Activated naive CD8-positive, alpha-beta T cell treated with anti-CD3 and anti-CD28 coated beads, Interleukin-2, amount 10 ng/mL, durations not matched to agents 7 days and 5 days (primary cell): ENCODE measurements at regions not wholly inside any gene's neighbourhood (a gene's known extent, or its start where the extent isn't known, plus 50 kb on each side); places are given as distances from the start of the nearest gene placed in this dataset.

Source experiments
- ATAC-seq: fragments of 150-1000 bp; cut with Tn5 transposase; one replicate; pipeline ENCODE4 v1.10.0; 2021; ENCODE audit warnings: low read depth, moderate library complexity
- POLR2A ChIA-PET: fragments of 350-600 bp; sonication (Branson Sonifier 250); formaldehyde crosslinking; loops from one replicate; lab custom pipeline; 2021; ENCODE audit warnings: antibody characterized with exemption; lab: Charles Lee
- DNase-seq: peaks from one replicate; pipeline ENCODE4 v3.0.0; 2021
- H3K27ac Mint-ChIP-seq: one replicate; pipeline ENCODE4 v1.8.0; 2022; ENCODE audit warnings: mild to moderate bottlenecking, mixed read lengths
- H3K27me3 Mint-ChIP-seq: one replicate; pipeline ENCODE4 v1.8.0; 2022; ENCODE audit warnings: mild to moderate bottlenecking, moderate library complexity, mixed read lengths
- H3K36me3 Mint-ChIP-seq: one replicate; pipeline ENCODE4 v1.8.0; 2021; ENCODE audit warnings: mild to moderate bottlenecking, mixed read lengths
- H3K4me1 Mint-ChIP-seq: one replicate; pipeline ENCODE4 v1.8.0; 2021; ENCODE audit warnings: mixed read lengths
- H3K4me3 Mint-ChIP-seq: one replicate; pipeline ENCODE4 v1.8.0; 2022; ENCODE audit warnings: mild to moderate bottlenecking, moderate library complexity, mixed read lengths
- H3K9me3 Mint-ChIP-seq: one replicate; pipeline ENCODE4 v1.8.0; 2021; ENCODE audit warnings: mixed read lengths

DNA sequence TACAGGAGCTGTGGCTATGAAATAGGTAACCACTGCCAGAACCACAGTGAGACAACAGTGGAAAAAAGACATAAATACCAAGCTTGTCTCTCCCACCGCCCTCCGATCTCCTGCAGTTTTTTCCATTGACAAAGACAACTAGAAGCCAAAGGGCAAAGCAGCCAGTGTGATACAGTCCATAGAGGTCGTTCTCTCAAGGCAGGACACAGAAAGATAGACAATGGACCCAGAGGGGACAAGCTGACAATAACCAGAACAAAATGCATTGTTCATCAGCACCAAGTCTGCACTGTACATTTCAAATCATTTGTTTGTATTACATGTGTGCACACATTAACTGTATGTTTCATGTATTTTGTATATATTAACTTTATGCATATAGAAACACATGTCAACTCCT, 233.0 kb upstream of the NOL4 start:
- no peak overlapping the region for H3K27ac Mint-ChIP-seq
- no peaks in the 10 kb centered on the region for H3K4me1 Mint-ChIP-seq
- peaks cover 6% of the 10 kb centered on the region for H3K9me3 Mint-ChIP-seq
- POLR2A ChIA-PET: no interaction called here
- ATAC-seq (no peak), DNase-seq (no peak)
- H3K4me3 Mint-ChIP-seq: no peak overlapping the region
- no peaks in the 10 kb centered on the region for H3K27me3 Mint-ChIP-seq
- H3K36me3 Mint-ChIP-seq: no peaks in the 10 kb centered on the region

DNA sequence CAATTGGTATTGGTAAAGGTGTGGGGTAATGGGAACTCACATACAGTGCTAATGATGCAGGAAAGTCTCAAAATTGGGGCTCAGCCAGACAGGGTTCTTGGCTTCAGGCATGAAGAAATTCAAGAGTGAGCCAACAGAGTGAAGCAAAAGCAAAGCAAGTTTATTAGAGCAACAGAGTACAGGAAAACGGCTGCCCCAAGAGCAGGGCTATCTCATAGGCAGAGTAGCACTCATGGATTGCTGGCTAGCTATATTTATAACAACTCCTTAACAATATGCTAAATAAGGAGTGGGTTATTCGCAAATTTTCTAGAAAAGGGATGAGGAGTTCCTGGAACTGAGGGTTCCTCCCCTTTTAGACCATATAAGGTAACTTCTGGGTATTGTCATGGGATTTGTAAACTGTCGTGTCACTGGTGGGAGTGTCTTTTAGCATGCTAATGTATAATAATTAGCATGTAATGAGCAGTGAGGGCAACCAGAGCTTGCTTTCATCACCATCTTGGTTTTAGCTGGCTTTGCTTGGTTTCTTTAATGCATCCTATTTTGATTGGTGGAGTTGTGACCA, 233.8 kb upstream of the NOL4 start:
- no peaks in the 10 kb centered on the region for H3K36me3 Mint-ChIP-seq
- no peaks in the 10 kb centered on the region for H3K27me3 Mint-ChIP-seq
- H3K27ac Mint-ChIP-seq: no peak overlapping the region
- no peak overlapping the region for H3K4me3 Mint-ChIP-seq
- H3K9me3 Mint-ChIP-seq: peaks cover 5% of the 10 kb centered on the region
- ATAC-seq (no peak), DNase-seq (no peak)
- POLR2A ChIA-PET: no interaction called here
- no peaks in the 10 kb centered on the region for H3K4me1 Mint-ChIP-seq

DNA sequence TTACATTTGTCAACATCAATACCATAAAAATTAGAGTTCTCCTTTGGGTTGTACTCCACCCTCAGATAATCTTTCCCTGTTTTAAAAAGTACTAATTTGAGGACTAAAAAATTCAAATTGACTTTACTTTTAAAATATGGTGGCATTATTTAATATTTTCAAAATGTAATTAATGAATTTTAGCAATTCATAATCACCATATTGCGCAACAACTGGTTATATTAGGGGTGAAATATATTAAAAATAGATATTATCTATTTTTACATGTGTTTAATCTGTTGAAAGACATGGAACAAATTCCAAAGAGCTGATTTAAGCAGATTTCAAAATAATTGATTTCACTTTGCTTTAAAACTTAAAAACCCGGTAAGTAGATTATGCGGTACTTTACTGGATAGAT, 236.6 kb upstream of the NOL4 start:
- Mint-ChIP-seq H3K27ac (no peak overlapping the region), H3K9me3 (no peaks in the 10 kb centered on the region), H3K27me3 (no peaks in the 10 kb centered on the region), H3K4me3 (no peak overlapping the region), H3K36me3 (no peaks in the 10 kb centered on the region), H3K4me1 (no peaks in the 10 kb centered on the region)
- POLR2A ChIA-PET: no interaction called here
- DNase-seq (no peak), ATAC-seq (no peak)

DNA sequence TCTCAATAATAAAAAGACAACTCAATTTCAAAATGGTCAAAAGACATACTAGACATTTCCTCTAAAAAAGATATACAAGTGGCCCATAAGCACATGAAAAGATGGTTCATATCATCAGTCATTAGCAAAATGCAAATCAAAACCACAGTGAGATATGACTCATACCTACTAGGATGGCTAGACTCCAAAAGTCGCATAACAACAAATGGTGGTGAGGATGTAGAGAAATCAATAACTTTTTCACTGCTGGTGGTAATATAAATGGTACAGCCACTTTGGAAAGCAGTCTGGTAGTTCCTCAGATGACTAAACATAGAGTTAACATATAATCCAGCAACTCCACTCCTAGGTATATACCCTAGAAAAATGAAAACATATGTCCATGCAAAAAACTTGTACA, 242.3 kb upstream of the NOL4 start:
- Mint-ChIP-seq H3K4me3 (no peak overlapping the region), H3K27ac (no peak overlapping the region), H3K36me3 (no peaks in the 10 kb centered on the region), H3K4me1 (no peaks in the 10 kb centered on the region), H3K27me3 (no peaks in the 10 kb centered on the region), H3K9me3 (no peaks in the 10 kb centered on the region)
- ATAC-seq: no peak
- POLR2A ChIA-PET: no interaction called here
- DNase-seq: no peak

DNA sequence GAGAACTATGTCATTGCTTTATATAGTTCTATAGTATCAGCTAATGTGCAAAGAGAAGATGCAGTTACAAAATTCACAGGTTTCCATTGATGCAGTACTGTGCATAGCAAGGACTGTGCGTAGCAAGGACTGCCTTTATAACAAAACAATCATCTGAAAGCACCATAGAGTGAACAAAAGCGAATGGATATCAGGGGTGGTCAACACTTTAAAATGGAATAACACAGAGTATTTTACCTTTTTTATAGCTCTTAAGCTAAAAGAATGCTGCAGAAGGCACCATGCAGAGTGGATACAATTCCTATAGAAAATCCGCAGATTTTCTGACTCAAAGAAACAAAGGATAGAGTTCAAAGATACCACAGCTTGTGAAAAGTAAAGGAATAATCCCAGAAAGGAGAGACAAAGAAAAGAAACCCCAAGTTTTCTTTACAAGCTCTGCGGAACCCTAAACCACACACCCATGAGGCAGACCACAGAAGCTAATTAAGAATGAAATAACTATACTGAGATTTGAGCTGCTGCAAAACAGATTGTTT, 229.9 kb upstream of the DTNA start:
- no peaks in the 10 kb centered on the region for H3K36me3 Mint-ChIP-seq

DNA sequence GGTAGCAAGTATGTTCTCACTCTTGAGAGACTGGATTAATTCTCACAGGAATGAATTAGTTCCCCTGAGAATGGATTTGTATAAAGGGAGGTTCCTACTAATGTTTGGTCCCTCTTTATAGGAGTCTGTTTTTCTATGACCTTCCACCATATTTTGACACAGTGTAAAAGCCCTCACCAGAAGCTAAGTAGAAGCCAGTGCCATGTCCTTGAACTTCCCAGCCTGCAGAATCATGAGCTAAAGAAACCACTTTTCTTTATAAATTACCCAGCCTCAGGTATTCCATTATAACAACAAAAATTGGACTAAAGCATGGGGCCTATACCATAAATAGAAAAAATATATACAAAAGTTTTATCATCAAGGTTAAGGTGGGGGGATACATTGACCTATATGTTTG, 227.9 kb upstream of the DTNA start:
- H3K4me3 Mint-ChIP-seq: no peak overlapping the region
- ATAC-seq (no peak), DNase-seq (no peak)
- H3K27me3 Mint-ChIP-seq: no peaks in the 10 kb centered on the region
- no peak overlapping the region for H3K27ac Mint-ChIP-seq
- POLR2A ChIA-PET: no interaction called here
- H3K36me3 Mint-ChIP-seq: no peaks in the 10 kb centered on the region
- H3K4me1 Mint-ChIP-seq: no peaks in the 10 kb centered on the region
- peaks cover 1% of the 10 kb centered on the region for H3K9me3 Mint-ChIP-seq

More for the DNA sequence above, 229.9 kb upstream of the DTNA start:
- H3K4me3 Mint-ChIP-seq: no peak overlapping the region
- peaks cover 1% of the 10 kb centered on the region for H3K9me3 Mint-ChIP-seq
- ATAC-seq (no peak), DNase-seq (no peak)
- no peak overlapping the region for H3K27ac Mint-ChIP-seq
- POLR2A ChIA-PET: no interaction called here
- H3K4me1 Mint-ChIP-seq: no peaks in the 10 kb centered on the region
- H3K27me3 Mint-ChIP-seq: no peaks in the 10 kb centered on the region

DNA sequence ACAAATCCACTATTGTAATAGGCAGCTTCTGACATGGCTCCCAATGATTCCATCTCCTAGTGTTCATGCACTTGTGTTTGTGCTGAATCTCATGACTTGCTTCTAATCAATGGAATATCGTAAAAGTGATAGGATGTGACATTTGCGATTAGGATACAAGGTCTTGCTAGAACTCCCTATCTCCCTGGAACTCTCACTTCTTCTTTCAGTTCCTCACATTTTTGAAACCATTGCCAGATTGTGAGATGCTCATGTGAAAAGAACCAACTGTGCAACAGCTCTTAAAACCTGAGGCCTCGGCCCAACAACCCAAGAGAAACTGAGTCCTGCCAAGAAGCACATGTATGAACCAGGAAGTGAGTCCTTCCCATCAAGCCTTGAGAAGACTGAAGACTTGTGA, 226.9 kb upstream of the DTNA start:
- Mint-ChIP-seq H3K27me3 (no peaks in the 10 kb centered on the region), H3K36me3 (no peaks in the 10 kb centered on the region), H3K4me3 (no peak overlapping the region), H3K4me1 (no peaks in the 10 kb centered on the region), H3K9me3 (peaks cover 1% of the 10 kb centered on the region), H3K27ac (no peak overlapping the region)
- DNase-seq (no peak), ATAC-seq (no peak)
- POLR2A ChIA-PET: no interaction called here

DNA sequence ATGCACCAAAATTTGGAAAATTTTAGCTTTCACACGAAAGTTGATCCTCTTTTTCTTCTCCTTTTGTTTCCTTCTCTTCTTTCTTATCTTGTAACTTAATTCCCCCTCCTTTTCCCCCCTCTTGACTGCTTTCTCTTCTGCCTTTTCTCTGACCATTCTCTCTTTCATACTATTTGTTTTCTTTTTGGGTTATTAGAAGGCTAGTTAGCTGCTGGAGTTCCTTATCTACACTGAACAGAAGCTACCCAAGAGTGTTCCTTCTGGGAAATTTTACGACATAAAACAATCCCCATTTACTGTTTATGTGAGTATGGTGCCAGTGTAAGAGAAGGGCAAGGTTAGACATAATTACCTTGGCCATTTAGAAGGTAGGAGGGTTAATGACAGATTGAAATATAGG, 218.4 kb upstream of the DTNA start:
- peaks cover 3% of the 10 kb centered on the region for H3K4me1 Mint-ChIP-seq
- peaks cover 2% of the 10 kb centered on the region for H3K36me3 Mint-ChIP-seq
- H3K27ac Mint-ChIP-seq: no peak overlapping the region
- H3K9me3 Mint-ChIP-seq: no peaks in the 10 kb centered on the region
- no peak for DNase-seq
- no peak for ATAC-seq
- no peak overlapping the region for H3K4me3 Mint-ChIP-seq
- H3K27me3 Mint-ChIP-seq: peaks cover 28% of the 10 kb centered on the region
- POLR2A ChIA-PET: no interaction called here

DNA sequence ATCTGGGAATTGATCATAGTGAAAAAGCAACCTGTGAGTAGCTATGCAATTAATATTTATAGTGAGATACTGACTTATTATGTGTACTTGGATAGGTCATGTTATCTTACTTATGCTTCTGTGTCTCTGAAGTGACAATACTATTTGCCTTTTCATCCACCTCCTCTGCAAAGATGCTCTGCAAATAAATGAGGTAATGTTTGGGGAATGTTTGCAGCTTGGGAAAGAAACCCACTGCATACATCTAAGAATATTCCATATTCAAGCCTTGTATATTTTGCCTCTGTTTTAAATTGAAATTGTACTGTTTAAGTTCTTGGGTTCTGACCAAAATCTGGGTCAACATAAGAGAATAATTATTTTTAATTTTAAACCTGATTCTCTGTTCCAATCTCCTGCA, 217.4 kb upstream of the DTNA start:
- peaks cover 3% of the 10 kb centered on the region for H3K4me1 Mint-ChIP-seq
- POLR2A ChIA-PET: no interaction called here

DNA sequence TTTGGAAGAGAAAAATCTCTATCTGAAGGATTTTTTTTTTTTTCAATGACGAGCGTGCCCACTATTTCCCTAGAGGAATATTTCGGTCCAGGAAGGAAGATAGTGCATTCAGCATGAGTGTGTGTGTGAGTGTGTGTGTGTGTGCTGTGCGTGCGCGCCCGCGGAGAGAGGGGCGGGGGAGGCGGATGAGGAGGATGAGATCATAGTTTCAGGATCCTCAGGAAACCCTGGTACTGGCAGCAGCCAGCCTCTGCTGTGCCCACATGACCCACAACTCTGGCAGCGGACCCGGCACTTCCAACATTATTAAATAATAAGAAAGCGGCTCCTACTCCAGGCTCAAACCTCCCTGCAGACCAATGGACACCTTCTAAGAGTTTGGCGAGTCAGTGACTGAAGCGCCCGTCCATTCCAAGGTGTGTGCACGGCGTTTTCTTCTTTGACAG, 217.0 kb upstream of the DTNA start:
- peaks cover 30% of the 10 kb centered on the region for H3K27me3 Mint-ChIP-seq

More for the DNA sequence above, 217.4 kb upstream of the DTNA start:
- peak overlapping the region; percentile 63 for H3K4me3 Mint-ChIP-seq
- H3K27me3 Mint-ChIP-seq: peaks cover 30% of the 10 kb centered on the region
- DNase-seq (no peak), ATAC-seq (no peak)
- peaks cover 2% of the 10 kb centered on the region for H3K36me3 Mint-ChIP-seq
- H3K27ac Mint-ChIP-seq: no peak overlapping the region
- H3K9me3 Mint-ChIP-seq: no peaks in the 10 kb centered on the region

DNA sequence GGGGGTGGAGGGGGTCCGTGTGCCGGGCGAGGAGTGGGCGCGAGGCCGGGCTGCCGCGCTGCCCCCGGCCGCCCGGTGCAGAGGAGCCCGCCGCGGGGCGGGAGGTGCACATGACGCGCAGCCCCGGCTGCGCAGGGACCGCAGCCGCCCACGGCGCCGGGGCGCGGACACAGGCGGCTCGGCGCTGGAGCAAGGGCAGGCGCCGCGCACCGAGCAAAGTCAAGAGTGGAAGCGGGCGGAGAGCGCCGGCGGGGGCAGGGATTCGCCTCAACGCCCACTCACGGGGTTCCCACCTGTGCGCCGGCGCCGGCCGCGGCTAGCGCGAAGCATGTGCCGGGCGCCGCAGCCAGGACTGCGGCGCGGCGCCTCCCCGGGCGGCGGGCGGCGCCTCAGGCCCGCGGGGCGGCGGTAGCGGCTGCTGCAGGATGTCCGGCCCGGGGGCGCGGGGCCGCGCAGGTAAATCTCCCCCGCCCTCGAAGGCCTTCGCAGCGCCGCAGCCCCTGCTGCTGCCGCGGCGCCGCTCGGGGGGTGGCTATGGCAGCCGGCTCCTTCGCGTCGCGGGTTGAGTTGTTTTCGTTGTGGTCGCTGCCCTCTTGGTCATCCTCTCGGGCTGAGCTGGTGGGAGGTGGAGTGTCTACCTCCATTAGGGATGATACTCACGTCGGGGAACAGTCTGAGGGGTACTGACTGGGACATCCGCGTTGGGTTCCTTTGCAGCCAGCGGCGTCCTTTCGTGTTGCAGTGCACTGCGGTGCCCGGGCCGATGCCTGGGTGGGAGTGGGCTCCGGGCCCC, 216.3 kb upstream of the DTNA start:
- DNase-seq (peak; percentile 30), ATAC-seq (peak; percentile 60)
- H3K27me3 Mint-ChIP-seq: peaks cover 30% of the 10 kb centered on the region
- H3K4me1 Mint-ChIP-seq: peaks cover 3% of the 10 kb centered on the region
- no peaks in the 10 kb centered on the region for H3K9me3 Mint-ChIP-seq
- POLR2A ChIA-PET: no interaction called here
- peak overlapping the region; percentile 63 for H3K4me3 Mint-ChIP-seq
- peaks cover 2% of the 10 kb centered on the region for H3K36me3 Mint-ChIP-seq
- no peak overlapping the region for H3K27ac Mint-ChIP-seq

More for the DNA sequence above, 217.0 kb upstream of the DTNA start:
- DNase-seq (peak; percentile 40), ATAC-seq (peak; percentile 54)
- H3K9me3 Mint-ChIP-seq: no peaks in the 10 kb centered on the region
- H3K4me1 Mint-ChIP-seq: peaks cover 3% of the 10 kb centered on the region
- peaks cover 2% of the 10 kb centered on the region for H3K36me3 Mint-ChIP-seq
- peak overlapping the region; percentile 63 for H3K4me3 Mint-ChIP-seq
- POLR2A ChIA-PET: no interaction called here
- H3K27ac Mint-ChIP-seq: no peak overlapping the region

DNA sequence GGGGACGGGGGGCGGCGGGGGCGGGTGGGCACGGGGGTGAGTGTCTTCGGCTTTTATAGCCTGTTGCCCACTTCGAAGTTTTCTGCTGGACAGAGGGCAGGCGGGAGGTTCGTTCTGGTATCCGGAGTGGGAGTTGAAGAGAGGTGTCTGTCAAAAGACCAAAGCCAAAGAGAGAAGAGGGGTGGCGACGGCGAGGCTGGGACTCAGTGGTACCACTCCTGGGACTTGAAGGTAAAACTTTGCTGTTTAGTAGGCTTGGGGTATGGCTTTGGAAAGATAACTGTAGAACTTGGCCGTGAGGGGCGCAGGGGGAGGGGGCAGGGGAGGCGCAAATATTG, 215.8 kb upstream of the DTNA start:
- peak overlapping the region; percentile 15 for H3K4me3 Mint-ChIP-seq
- no peak overlapping the region for H3K27ac Mint-ChIP-seq
- no peak for DNase-seq
- POLR2A ChIA-PET: no interaction called here
- H3K36me3 Mint-ChIP-seq: peaks cover 2% of the 10 kb centered on the region
- no peaks in the 10 kb centered on the region for H3K9me3 Mint-ChIP-seq
- ATAC-seq: no peak
- H3K27me3 Mint-ChIP-seq: peaks cover 30% of the 10 kb centered on the region
- peaks cover 3% of the 10 kb centered on the region for H3K4me1 Mint-ChIP-seq

DNA sequence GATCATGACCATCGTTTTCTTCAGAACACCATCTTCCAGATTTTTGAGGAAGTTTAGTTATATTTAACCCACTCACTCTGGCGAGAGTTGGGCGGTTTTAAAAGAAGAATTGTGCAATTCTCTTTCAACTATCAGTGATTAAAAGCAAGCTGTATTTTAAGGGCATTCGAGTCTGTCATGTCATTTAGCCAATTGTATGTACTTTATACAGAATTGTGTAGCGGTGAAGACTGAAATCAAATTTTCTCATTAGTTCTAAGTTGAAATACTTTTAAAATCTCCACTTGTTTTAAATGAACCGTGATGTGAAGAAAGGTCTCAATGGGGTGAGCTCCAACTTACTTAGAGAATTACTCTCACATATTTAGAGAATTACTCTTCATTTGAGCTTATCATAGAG, 214.6 kb upstream of the DTNA start:
- DNase-seq: no peak
- Mint-ChIP-seq H3K4me3 (no peak overlapping the region), H3K27ac (no peak overlapping the region), H3K9me3 (no peaks in the 10 kb centered on the region), H3K4me1 (peaks cover 3% of the 10 kb centered on the region), H3K36me3 (peaks cover 2% of the 10 kb centered on the region), H3K27me3 (peaks cover 30% of the 10 kb centered on the region)
- POLR2A ChIA-PET: no interaction called here
- ATAC-seq: no peak

DNA sequence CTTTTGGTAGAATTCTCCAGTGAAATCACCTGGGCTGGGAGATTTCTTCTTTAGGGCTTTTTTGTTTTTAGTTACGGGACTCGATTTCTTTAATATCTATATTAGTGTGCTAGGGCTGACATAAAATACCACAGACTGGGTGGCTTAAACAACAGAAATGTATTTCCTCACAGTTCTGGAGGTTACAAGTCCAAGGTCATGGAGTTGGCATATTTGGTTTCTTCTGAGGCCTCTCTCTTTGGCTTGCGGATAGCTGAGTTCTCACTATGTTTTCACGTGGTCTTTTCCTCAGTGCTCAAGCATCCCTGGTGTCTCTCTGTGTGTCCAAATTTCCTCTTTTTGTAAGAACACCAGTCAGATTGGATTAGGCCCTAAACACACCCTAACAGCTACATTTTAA, 208.5 kb upstream of the DTNA start:
- peaks cover 2% of the 10 kb centered on the region for H3K27me3 Mint-ChIP-seq
- no peaks in the 10 kb centered on the region for H3K4me1 Mint-ChIP-seq
- H3K9me3 Mint-ChIP-seq: peaks cover 2% of the 10 kb centered on the region
- H3K4me3 Mint-ChIP-seq: no peak overlapping the region
- no peaks in the 10 kb centered on the region for H3K36me3 Mint-ChIP-seq
- H3K27ac Mint-ChIP-seq: no peak overlapping the region
- POLR2A ChIA-PET: no interaction called here
- no peak for DNase-seq
- no peak for ATAC-seq
